Fibroblast of upper back skin (primary cell): ENCODE measurements at regions not wholly inside any gene's neighbourhood (a gene's known extent, or its start where the extent isn't known, plus 50 kb on each side); places are given as distances from the start of the nearest gene placed in this dataset.

Experiments used
- DNase-seq: peaks from one replicate; pipeline ENCODE4 v3.0.0-alpha.2; 2013

GRCh38 chr20:60934724-60935123 is 317.3 kb upstream of the CDH4 start:
- no peak for DNase-seq

- DNase-seq = no peak
Observed at GRCh38 chr20:60935971-60936370, 316.1 kb upstream of the CDH4 start.

- DNase-seq = no peak
Observed at GRCh38 chr20:60937585-60937984, 314.5 kb upstream of the CDH4 start.

GRCh38 chr20:60941379-60941778 is 310.7 kb upstream of the CDH4 start:
- no peak for DNase-seq

GRCh38 chr20:60947819-60948218 is 304.2 kb upstream of the CDH4 start:
- no peak for DNase-seq

GRCh38 chr20:60948224-60948623 is 303.8 kb upstream of the CDH4 start:
- no peak for DNase-seq

GRCh38 chr20:60950561-60950960 is 301.5 kb upstream of the CDH4 start:
- DNase-seq = no peak

GRCh38 chr20:60950974-60951373 is 301.1 kb upstream of the CDH4 start:
- DNase-seq = no peak

GRCh38 chr20:60952861-60953260 is 299.2 kb upstream of the CDH4 start:
- DNase-seq = no peak

- DNase-seq = no peak
Observed at GRCh38 chr20:60953321-60953720, 298.7 kb upstream of the CDH4 start.

GRCh38 chr20:60955706-60956105 is 296.4 kb upstream of the CDH4 start:
- no peak for DNase-seq

GRCh38 chr20:60956194-60956593 is 295.9 kb upstream of the CDH4 start:
- no peak for DNase-seq

- DNase-seq = no peak
Observed at GRCh38 chr20:60957621-60958020, 294.4 kb upstream of the CDH4 start.

- DNase-seq = no peak
Observed at GRCh38 chr20:60959971-60960370, 292.1 kb upstream of the CDH4 start.

GRCh38 chr20:60960500-60960899 is 291.6 kb upstream of the CDH4 start:
- DNase-seq = no peak

GRCh38 chr20:60961551-60961950 is 290.5 kb upstream of the CDH4 start:
- DNase-seq = no peak

- no peak for DNase-seq
Observed at GRCh38 chr20:60962367-60963045, 289.6 kb upstream of the CDH4 start.

- DNase-seq = no peak
Observed at GRCh38 chr20:60963146-60963545, 288.9 kb upstream of the CDH4 start.

- DNase-seq = no peak
Observed at GRCh38 chr20:60964911-60965310, 287.1 kb upstream of the CDH4 start.

GRCh38 chr20:60966031-60966430 is 286.0 kb upstream of the CDH4 start:
- no peak for DNase-seq

- DNase-seq = no peak
Observed at GRCh38 chr20:60966766-60967165, 285.3 kb upstream of the CDH4 start.

- no peak for DNase-seq
Observed at GRCh38 chr20:60967431-60968316, 284.4 kb upstream of the CDH4 start.

- no peak for DNase-seq
Observed at GRCh38 chr20:60968853-60969720, 283.0 kb upstream of the CDH4 start.
